ENCODE measurements at regions not wholly inside any gene's neighbourhood (a gene's known extent, or its start where the extent isn't known, plus 50 kb on each side); places are given as distances from the start of the nearest gene placed in this dataset.

GRCh38 chr7:98541101-98541500, 76.0 kb upstream of the NPTX2 start:
- FAIRE-seq (no peak), DNase-seq (ENCODE audit: low read depth) (no peak)
- Histone ChIP-seq H3K27me3 (ENCODE audit: control insufficient read depth, insufficient read depth, low read length) (no peaks in the 10 kb centered on the region), H3K36me3 (ENCODE audit: control insufficient read depth, insufficient read depth, low read length) (no peaks in the 10 kb centered on the region), H3K4me3 (ENCODE audit: low read depth, low read length) (no peak overlapping the region)
- TF ChIP-seq CTCF (IDR thresholded peaks at IDR 0.05; ENCODE audit: insufficient read depth, low read length, severe bottlenecking) = no peak

GRCh38 chr7:98539865-98540264, 77.2 kb upstream of the NPTX2 start:
- H3K4me3 ChIP-seq (ENCODE audit: low read depth, low read length) = no peak overlapping the region

DNA sequence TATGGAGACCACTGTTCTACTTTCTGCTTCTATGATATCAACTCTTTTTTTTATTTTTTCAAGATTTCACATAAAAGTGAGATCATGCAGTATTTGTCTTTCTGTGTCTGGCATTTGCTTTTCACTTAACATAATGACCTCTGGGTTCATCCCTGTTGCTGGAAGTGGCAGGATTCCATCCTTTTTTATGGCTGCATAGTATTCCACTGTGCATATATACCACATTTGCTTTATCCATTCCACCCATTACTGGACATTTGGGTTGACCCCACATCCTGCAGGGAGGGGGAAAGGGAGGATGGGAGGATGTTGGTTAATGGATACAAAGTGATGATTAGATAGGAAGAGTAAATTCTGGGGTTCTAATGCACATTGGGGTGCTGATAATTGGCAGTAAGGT, 80.3 kb upstream of the NPTX2 start:
- TF ChIP-seq CTCF (IDR thresholded peaks at IDR 0.05; ENCODE audit: insufficient read depth, low read length, severe bottlenecking) = no peak
- Histone ChIP-seq H3K36me3 (ENCODE audit: control insufficient read depth, insufficient read depth, low read length) (no peaks in the 10 kb centered on the region), H3K27me3 (ENCODE audit: control insufficient read depth, insufficient read depth, low read length) (no peaks in the 10 kb centered on the region), H3K4me3 (ENCODE audit: low read depth, low read length) (no peak overlapping the region)
- DNase-seq (ENCODE audit: low read depth) (no peak), FAIRE-seq (no peak)

More at GRCh38 chr7:98539865-98540264, 77.2 kb upstream of the NPTX2 start:
- TF ChIP-seq CTCF (IDR thresholded peaks at IDR 0.05; ENCODE audit: insufficient read depth, low read length, severe bottlenecking) = no peak
- Histone ChIP-seq H3K36me3 (ENCODE audit: control insufficient read depth, insufficient read depth, low read length) (no peaks in the 10 kb centered on the region), H3K27me3 (ENCODE audit: control insufficient read depth, insufficient read depth, low read length) (no peaks in the 10 kb centered on the region)
- DNase-seq (ENCODE audit: low read depth) (no peak), FAIRE-seq (no peak)

DNA sequence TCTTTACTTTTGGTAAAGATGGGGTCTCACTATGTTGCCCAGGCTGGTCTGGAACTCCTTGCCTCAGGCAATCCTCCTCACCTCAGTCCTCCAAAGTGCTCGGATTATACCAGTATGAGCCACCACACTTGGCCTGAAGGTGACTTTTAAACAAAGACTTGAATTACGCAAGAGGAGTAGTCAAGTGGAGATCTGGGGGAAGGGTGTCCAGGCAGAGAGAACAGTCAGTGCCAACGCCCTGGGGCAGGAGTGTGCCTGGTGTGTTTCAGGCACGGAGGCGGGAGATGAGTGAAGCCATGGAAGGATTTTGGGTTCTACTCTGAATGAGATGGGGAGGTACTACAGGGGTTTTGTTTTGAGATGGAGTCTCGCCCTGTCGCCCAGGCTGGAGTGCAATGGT, 82.6 kb upstream of the NPTX2 start:
- no peak for TF ChIP-seq CTCF (IDR thresholded peaks at IDR 0.05; ENCODE audit: insufficient read depth, low read length, severe bottlenecking)
- Histone ChIP-seq H3K27me3 (ENCODE audit: control insufficient read depth, insufficient read depth, low read length) (no peaks in the 10 kb centered on the region), H3K36me3 (ENCODE audit: control insufficient read depth, insufficient read depth, low read length) (no peaks in the 10 kb centered on the region), H3K4me3 (ENCODE audit: low read depth, low read length) (no peak overlapping the region)
- no peak for FAIRE-seq
- DNase-seq (ENCODE audit: low read depth) = no peak

DNA sequence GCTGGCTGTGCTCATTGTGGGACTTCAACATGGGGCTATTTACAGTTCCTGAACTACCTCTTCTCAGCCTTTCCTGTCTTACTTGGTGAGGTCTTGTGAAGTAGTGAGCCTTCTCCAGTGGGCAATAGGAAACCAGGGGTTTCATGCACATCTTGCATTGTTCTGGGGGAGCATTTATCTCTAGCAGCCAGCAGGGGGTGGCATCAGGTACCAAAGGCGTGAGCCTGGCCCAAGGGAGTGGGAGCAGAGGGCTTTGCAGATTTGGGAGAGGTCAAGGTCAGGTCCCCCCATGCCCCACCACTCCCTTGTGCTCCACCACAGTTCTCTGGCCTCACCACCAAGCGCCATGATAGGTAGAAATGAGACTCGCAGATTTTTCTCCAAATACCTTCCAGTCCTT, 85.4 kb upstream of the NPTX2 start:
- DNase-seq (ENCODE audit: low read depth) (no peak), FAIRE-seq (no peak)
- no peak for TF ChIP-seq CTCF (IDR thresholded peaks at IDR 0.05; ENCODE audit: insufficient read depth, low read length, severe bottlenecking)
- Histone ChIP-seq H3K4me3 (ENCODE audit: low read depth, low read length) (no peak overlapping the region), H3K27me3 (ENCODE audit: control insufficient read depth, insufficient read depth, low read length) (no peaks in the 10 kb centered on the region), H3K36me3 (ENCODE audit: control insufficient read depth, insufficient read depth, low read length) (no peaks in the 10 kb centered on the region)

DNA sequence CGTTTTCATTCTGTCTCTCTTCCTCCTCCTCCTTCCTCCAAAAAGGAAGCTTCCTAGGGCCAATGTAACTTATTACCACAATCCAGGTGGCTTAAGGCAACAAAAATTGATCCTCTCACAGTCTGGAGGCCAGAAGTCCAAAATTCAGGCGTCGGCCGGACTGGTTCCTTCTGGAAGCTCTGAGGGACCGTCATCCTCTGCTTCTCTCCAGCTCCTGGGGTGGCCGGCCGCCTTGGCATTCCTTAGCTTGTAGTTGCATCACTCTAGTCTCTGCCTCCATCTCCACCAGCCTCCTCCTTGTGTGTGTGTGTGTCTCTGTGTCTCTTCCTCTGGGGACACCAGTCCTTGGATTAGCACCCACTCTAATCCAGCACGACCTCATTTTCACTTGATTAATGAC, 89.0 kb upstream of the NPTX2 start:
- Histone ChIP-seq H3K4me3 (ENCODE audit: low read depth, low read length) (no peak overlapping the region), H3K27me3 (ENCODE audit: control insufficient read depth, insufficient read depth, low read length) (no peaks in the 10 kb centered on the region), H3K36me3 (ENCODE audit: control insufficient read depth, insufficient read depth, low read length) (no peaks in the 10 kb centered on the region)
- DNase-seq (ENCODE audit: low read depth) = no peak
- no peak for TF ChIP-seq CTCF (IDR thresholded peaks at IDR 0.05; ENCODE audit: insufficient read depth, low read length, severe bottlenecking)
- FAIRE-seq = no peak
